ENCODE measurements at regions not wholly inside any gene's neighbourhood (a gene's known extent, or its start where the extent isn't known, plus 50 kb on each side); places are given as distances from the start of the nearest gene placed in this dataset.
"Not testable (repeated sequence)": the region's sequence is repeated elsewhere in the genome, so short reads cannot be mapped to it uniquely, and the experiment has no call there.

GRCh38 chr7:86453454-86453853 lies 190.3 kb upstream of the GRM3 start:
- H3K4me3 ChIP-seq (ENCODE audit: low read depth, low read length) = no peak overlapping the region
- in situ Hi-C loops (cut with HindIII; ENCODE audit: low sequenced_read_pairs) = no loop called here
- DNase-seq (ENCODE audit: low read depth) = no peak
- no peak for TF ChIP-seq CTCF (IDR thresholded peaks at IDR 0.05; ENCODE audit: low read depth, low read length, missing control alignments)

- TF ChIP-seq CTCF (IDR thresholded peaks at IDR 0.05; ENCODE audit: low read depth, low read length, missing control alignments) = no peak
- DNase-seq (ENCODE audit: low read depth) = no peak
- in situ Hi-C loops (cut with HindIII; ENCODE audit: low sequenced_read_pairs) = no loop called here
- H3K4me3 ChIP-seq (ENCODE audit: low read depth, low read length) = no peak overlapping the region
Measured at GRCh38 chr7:86448856-86449255, 194.9 kb upstream of the GRM3 start.

GRCh38 chr7:86445285-86445684 lies 198.4 kb upstream of the GRM3 start:
- DNase-seq (ENCODE audit: low read depth) = no peak
- TF ChIP-seq CTCF (IDR thresholded peaks at IDR 0.05; ENCODE audit: low read depth, low read length, missing control alignments) = no peak
- in situ Hi-C loops (cut with HindIII; ENCODE audit: low sequenced_read_pairs) = no loop called here
- no peak overlapping the region for H3K4me3 ChIP-seq (ENCODE audit: low read depth, low read length)

- no peak overlapping the region for H3K4me3 ChIP-seq (ENCODE audit: low read depth, low read length)
- no peak for DNase-seq (ENCODE audit: low read depth)
- in situ Hi-C loops (cut with HindIII; ENCODE audit: low sequenced_read_pairs) = no loop called here
- TF ChIP-seq CTCF (IDR thresholded peaks at IDR 0.05; ENCODE audit: low read depth, low read length, missing control alignments) = no peak
Measured at GRCh38 chr7:86444245-86444644, 199.5 kb upstream of the GRM3 start.

- DNase-seq (ENCODE audit: low read depth); H3K4me3 ChIP-seq (ENCODE audit: low read depth, low read length); in situ Hi-C loops (cut with HindIII; ENCODE audit: low sequenced_read_pairs): not testable (repeated sequence)
Measured at GRCh38 chr7:86440420-86440819, 203.3 kb upstream of the GRM3 start.

- in situ Hi-C loops (cut with HindIII; ENCODE audit: low sequenced_read_pairs) = no loop called here
- H3K4me3 ChIP-seq (ENCODE audit: low read depth, low read length) = no peak overlapping the region
- no peak for TF ChIP-seq CTCF (IDR thresholded peaks at IDR 0.05; ENCODE audit: low read depth, low read length, missing control alignments)
- DNase-seq (ENCODE audit: low read depth) = no peak
Measured at GRCh38 chr7:86437951-86438450, 205.7 kb upstream of the GRM3 start.

GRCh38 chr7:86431761-86432160 lies 211.9 kb upstream of the GRM3 start:
- DNase-seq (ENCODE audit: low read depth) = no peak
- in situ Hi-C loops (cut with HindIII; ENCODE audit: low sequenced_read_pairs) = no loop called here
- TF ChIP-seq CTCF (IDR thresholded peaks at IDR 0.05; ENCODE audit: low read depth, low read length, missing control alignments) = no peak
- H3K4me3 ChIP-seq (ENCODE audit: low read depth, low read length) = no peak overlapping the region
